H9 (cell line): ENCODE measurements at regions not wholly inside any gene's neighbourhood (a gene's known extent, or its start where the extent isn't known, plus 50 kb on each side); places are given as distances from the start of the nearest gene placed in this dataset.

ENCODE experiments used
- DNase-seq: peaks from one replicate; pipeline ENCODE4 v3.0.0-alpha.2; 2017
- H2AFZ ChIP-seq: one replicate; pipeline ENCODE4 v1.6.1; 2013; ENCODE audit warnings: mild to moderate bottlenecking, low read length, control low read depth, moderate library complexity
- H2AK5ac ChIP-seq: 2 replicates; pipeline ENCODE4 v1.6.1; 2013; ENCODE audit warnings: low read length, control low read depth, mixed read lengths; ENCODE audit not compliant: insufficient read length
- H2BK120ac ChIP-seq: one replicate; pipeline ENCODE4 v1.6.1; 2013; ENCODE audit warnings: low read depth, mild to moderate bottlenecking, low read length, control low read depth, inconsistent platforms; ENCODE audit not compliant: poor library complexity, severe bottlenecking
- H2BK12ac ChIP-seq: 2 replicates; pipeline ENCODE4 v1.6.1; 2013; ENCODE audit warnings: low read length, control low read depth, mixed read lengths, low read depth; ENCODE audit not compliant: insufficient read length
- H2BK15ac ChIP-seq: 2 replicates; pipeline ENCODE4 v1.6.1; 2013; ENCODE audit warnings: low read depth, low read length, control low read depth
- H2BK20ac ChIP-seq: one replicate; pipeline ENCODE4 v1.6.1; 2013; ENCODE audit warnings: low read depth, mild to moderate bottlenecking, low read length, control low read depth, inconsistent platforms; ENCODE audit not compliant: poor library complexity, severe bottlenecking
- H2BK5ac ChIP-seq: 2 replicates; pipeline ENCODE4 v1.6.1; 2013; ENCODE audit warnings: low read length, control low read depth, mixed read lengths; ENCODE audit not compliant: insufficient read length
- H3K14ac ChIP-seq: 2 replicates; pipeline ENCODE4 v1.6.1; 2013; ENCODE audit warnings: low read length, control low read depth; ENCODE audit not compliant: insufficient read depth
- H3K18ac ChIP-seq: 2 replicates; pipeline ENCODE4 v1.6.1; 2013; ENCODE audit warnings: low read depth, mild to moderate bottlenecking, mixed read lengths, low read length, control low read depth; ENCODE audit not compliant: insufficient read length
- H3K23ac ChIP-seq: 2 replicates; pipeline ENCODE4 v1.6.1; 2013; ENCODE audit warnings: low read length, control low read depth, mixed read lengths, low read depth; ENCODE audit not compliant: insufficient read length
- H3K23me2 ChIP-seq: 2 replicates; pipeline ENCODE4 v1.6.1; 2013; ENCODE audit warnings: low read depth, mild to moderate bottlenecking, mixed read lengths, low read length, control low read depth; ENCODE audit not compliant: insufficient read length, poor library complexity, severe bottlenecking
- H3K27ac ChIP-seq: 2 replicates; pipeline ENCODE4 v1.5.1; 2013; ENCODE audit warnings: low read length, control low read depth, mixed read lengths, low read depth; ENCODE audit not compliant: insufficient read length
- H3K27me3 ChIP-seq: 2 replicates; pipeline ENCODE4 v1.6.1; 2013; ENCODE audit warnings: low read length, control low read depth, inconsistent platforms; ENCODE audit not compliant: insufficient read depth
- H3K4ac ChIP-seq: 2 replicates; pipeline ENCODE4 v1.6.1; 2013; ENCODE audit warnings: low read depth, mild to moderate bottlenecking, control low read depth, inconsistent platforms, low read length, moderate library complexity
- H3K4me1 ChIP-seq: 2 replicates; pipeline ENCODE4 v1.6.1; 2013; ENCODE audit warnings: low read length, control low read depth, inconsistent platforms; ENCODE audit not compliant: insufficient read depth
- H3K4me2 ChIP-seq: 2 replicates; pipeline ENCODE4 v1.6.1; 2013; ENCODE audit warnings: low read length, control low read depth, mixed read lengths; ENCODE audit not compliant: insufficient read length, insufficient read depth
- H3K56ac ChIP-seq: 2 replicates; pipeline ENCODE4 v1.6.1; 2013; ENCODE audit warnings: low read depth, mild to moderate bottlenecking, mixed read lengths, low read length, control low read depth; ENCODE audit not compliant: insufficient read length
- H3K79me1 ChIP-seq: 2 replicates; pipeline ENCODE4 v1.6.1; 2013; ENCODE audit warnings: low read depth, mild to moderate bottlenecking, moderate library complexity, low read length, control low read depth, inconsistent platforms; ENCODE audit not compliant: insufficient read depth, poor library complexity, severe bottlenecking
- H3K79me2 ChIP-seq: 2 replicates; pipeline ENCODE4 v1.6.1; 2013; ENCODE audit warnings: low read length, control low read depth, inconsistent platforms; ENCODE audit not compliant: insufficient read depth
- H3K9ac ChIP-seq: 2 replicates; pipeline ENCODE4 v1.6.1; 2013; ENCODE audit warnings: low read length, control low read depth, mixed read lengths; ENCODE audit not compliant: insufficient read length; ENCODE audit errors: extremely low read depth
- H3K9me3 ChIP-seq: one replicate; pipeline ENCODE4 v1.6.1; 2013; ENCODE audit warnings: low read depth, low read length, inconsistent platforms; ENCODE audit not compliant: control insufficient read depth
- H3T11ph ChIP-seq: one replicate; pipeline ENCODE4 v1.6.1; 2013; ENCODE audit warnings: mild to moderate bottlenecking, low read length, control low read depth, inconsistent platforms
- H4K20me1 ChIP-seq: one replicate; pipeline ENCODE4 v1.6.1; 2013; ENCODE audit not compliant: control insufficient read depth, insufficient read length, insufficient read depth
- H4K5ac ChIP-seq: 2 replicates; pipeline ENCODE4 v1.6.1; 2013; ENCODE audit warnings: low read depth, mild to moderate bottlenecking, mixed read lengths, low read length, control low read depth; ENCODE audit not compliant: insufficient read length
- H4K8ac ChIP-seq: replicated peaks from 2 replicates; pipeline ENCODE4 v1.6.1; 2013; ENCODE audit warnings: low read length, control low read depth, mixed read lengths, low read depth; ENCODE audit not compliant: insufficient read length
- H4K91ac ChIP-seq: 2 replicates; pipeline ENCODE4 v1.6.1; 2013; ENCODE audit warnings: low read depth, mild to moderate bottlenecking, moderate library complexity, mixed read lengths, low read length, control low read depth; ENCODE audit not compliant: insufficient read length
- H3K27ac Mint-ChIP-seq, 3 experiments: 2 replicates in 2 of 3; 3 replicates in 1 of 3; pipeline ENCODE4 v1.8.0; 2020 to 2021; ENCODE audit warnings: mixed read lengths in 3 of 3, mild to moderate bottlenecking in 1 of 3, moderate library complexity in 1 of 3
- H3K27me3 Mint-ChIP-seq: 2 replicates; pipeline ENCODE4 v1.8.0; 2021; ENCODE audit warnings: low read depth, mild to moderate bottlenecking, moderate library complexity, mixed read lengths
- H3K36me3 Mint-ChIP-seq, 3 experiments: 2 replicates in 2 of 3; 3 replicates in 1 of 3; pipeline ENCODE4 v1.8.0; 2020 to 2021; ENCODE audit warnings: low read depth in 3 of 3, mixed read lengths in 3 of 3; ENCODE audit not compliant: insufficient read depth in 1 of 3
- H3K4me1 Mint-ChIP-seq, 2 experiments: 2 replicates each; pipeline ENCODE4 v1.8.0; 2020; ENCODE audit warnings: mixed read lengths in 2 of 2
- H3K4me3 Mint-ChIP-seq, 2 experiments: 2 replicates in 1 of 2; 3 replicates in 1 of 2; pipeline ENCODE4 v1.8.0; 2020 to 2021; ENCODE audit warnings: mild to moderate bottlenecking in 2 of 2, mixed read lengths in 2 of 2, moderate library complexity in 1 of 2
- H3K9me3 Mint-ChIP-seq, 2 experiments: 2 replicates in 1 of 2; 3 replicates in 1 of 2; pipeline ENCODE4 v1.8.0; 2020; ENCODE audit warnings: mild to moderate bottlenecking in 2 of 2, mixed read lengths in 2 of 2, moderate library complexity in 1 of 2
- CTCF ChIP-seq: fragments of 200-600 bp; sonication (generic); conservative IDR thresholded peaks from 3 replicates; pipeline ENCODE4 v1.8.0; 2021; ENCODE audit warnings: antibody characterized with exemption, mild to moderate bottlenecking
- WGBS: extraction: QIAGEN DNeasy Blood & Tissue Kit; methylation state at CpG from one replicate; pipeline ENCODE4 v1.1.7; 2013; ENCODE audit warnings: missing lambda C conversion rate, low lambda C conversion rate, mixed read lengths; ENCODE audit not compliant: insufficient read length; ENCODE audit errors: extremely low coverage; 5-methylcytosine and 5-hydroxymethylcytosine counted together

GRCh38 chr14:84546236-84546635, 983.7 kb upstream of the FLRT2 start:
- no peak overlapping the region for H3K4me3 Mint-ChIP-seq
- Histone ChIP-seq H2BK12ac (no peak overlapping the region), H2AFZ (no peak overlapping the region), H2AK5ac (no peak overlapping the region), H3K23me2 (no peaks in the 10 kb centered on the region), H3K4me2 (no peak overlapping the region), H3K4me1 (peaks cover 5% of the 10 kb centered on the region; the same call in 1 of the 2 replicates), H3K9ac (no peak overlapping the region), H3K14ac (no peak overlapping the region), H3K9me3 (no peaks in the 10 kb centered on the region), H3K4ac (no peak overlapping the region), H3K18ac (no peak overlapping the region), H3K27me3 (no peaks in the 10 kb centered on the region), H3K56ac (no peak overlapping the region), H2BK20ac (no peak overlapping the region), H4K5ac (no peak overlapping the region), H3T11ph (no peak overlapping the region), H2BK5ac (no peak overlapping the region), H4K91ac (no peak overlapping the region), H3K23ac (no peak overlapping the region), H3K79me1 (no peaks in the 10 kb centered on the region), H3K27ac (no peak overlapping the region), H2BK120ac (no peak overlapping the region), H4K20me1 (no peaks in the 10 kb centered on the region), H3K79me2 (no peaks in the 10 kb centered on the region), H4K8ac (no peak overlapping the region), H2BK15ac (no peak overlapping the region)
- no peak for TF ChIP-seq CTCF
- DNase-seq: no peak
- no peaks in the 10 kb centered on the region for H3K27me3 Mint-ChIP-seq
- H3K36me3 Mint-ChIP-seq: no peaks in the 10 kb centered on the region
- WGBS: no CpG with 5 or more reads among the region's 2 CpGs
- peaks cover 29 to 41% of the 10 kb centered on the region in 2 experiments for H3K4me1 Mint-ChIP-seq
- no peak overlapping the region; a peak in 1 of 7 replicates for H3K27ac Mint-ChIP-seq
- H3K9me3 Mint-ChIP-seq: no peaks in the 10 kb centered on the region
